ENCODE measurements at regions not wholly inside any gene's neighbourhood (a gene's known extent, or its start where the extent isn't known, plus 50 kb on each side); places are given as distances from the start of the nearest gene placed in this dataset.

GRCh38 chr9:91102269-91102668, 259.4 kb downstream of the AUH start:
- no peak for DNase-seq (ENCODE audit: low read depth in 6 of 9, low spot score in 9 of 9)
- no peak overlapping the region for H3K27ac ChIP-seq (ENCODE audit: low read depth in 1 of 2, low read length in 1 of 2)
- peaks cover 0 to 6% of the 10 kb centered on the region in 2 donors for H3K9me3 ChIP-seq (ENCODE audit: control insufficient read depth in 2 of 2, insufficient read depth in 1 of 2, low read length in 1 of 2)
- peaks cover 27 to 30% of the 10 kb centered on the region in 2 donors for H3K4me1 ChIP-seq (ENCODE audit: control insufficient read depth in 2 of 2, insufficient read depth in 2 of 2, low read length in 2 of 2)
- peaks cover 2 to 6% of the 10 kb centered on the region in 2 donors for H3K27me3 ChIP-seq (ENCODE audit: control insufficient read depth in 2 of 2, insufficient read depth in 1 of 2, low read length in 1 of 2)
- H3K36me3 ChIP-seq (ENCODE audit: control insufficient read depth in 2 of 2, insufficient read depth in 2 of 2, low read length in 1 of 2) = no peaks in the 10 kb centered on the region
- no peak overlapping the region for H3K4me3 ChIP-seq (ENCODE audit: low read length in 2 of 2)

GRCh38 chr9:91103931-91104330, 257.8 kb downstream of the AUH start:
- Histone ChIP-seq H3K36me3 (ENCODE audit: control insufficient read depth in 2 of 2, insufficient read depth in 2 of 2, low read length in 1 of 2) (no peaks in the 10 kb centered on the region), H3K4me3 (ENCODE audit: low read length in 2 of 2) (no peak overlapping the region), H3K27ac (ENCODE audit: low read depth in 1 of 2, low read length in 1 of 2) (no peak overlapping the region), H3K9me3 (ENCODE audit: control insufficient read depth in 2 of 2, insufficient read depth in 1 of 2, low read length in 1 of 2) (peaks cover 0 to 6% of the 10 kb centered on the region in 2 donors), H3K4me1 (ENCODE audit: control insufficient read depth in 2 of 2, insufficient read depth in 2 of 2, low read length in 2 of 2) (peaks cover 27 to 30% of the 10 kb centered on the region in 2 donors), H3K27me3 (ENCODE audit: control insufficient read depth in 2 of 2, insufficient read depth in 1 of 2, low read length in 1 of 2) (peaks cover 2 to 6% of the 10 kb centered on the region in 2 donors)
- no peak for DNase-seq (ENCODE audit: low read depth in 6 of 9, low spot score in 9 of 9)
- 97% methylated on average over 1 of the region's 1 CpG for WGBS

- 88% methylated on average over 9 of the region's 9 CpGs for WGBS
- DNase-seq (ENCODE audit: low read depth in 6 of 9, low spot score in 9 of 9) = no peak
- Histone ChIP-seq H3K9me3 (ENCODE audit: control insufficient read depth in 2 of 2, insufficient read depth in 1 of 2, low read length in 1 of 2) (peaks cover 0 to 3% of the 10 kb centered on the region in 2 donors), H3K4me1 (ENCODE audit: control insufficient read depth in 2 of 2, insufficient read depth in 2 of 2, low read length in 2 of 2) (peaks cover 9 to 10% of the 10 kb centered on the region in 2 donors), H3K4me3 (ENCODE audit: low read length in 2 of 2) (no peak overlapping the region), H3K27me3 (ENCODE audit: control insufficient read depth in 2 of 2, insufficient read depth in 1 of 2, low read length in 1 of 2) (peaks cover 0 to 2% of the 10 kb centered on the region in 2 donors), H3K36me3 (ENCODE audit: control insufficient read depth in 2 of 2, insufficient read depth in 2 of 2, low read length in 1 of 2) (no peaks in the 10 kb centered on the region), H3K27ac (ENCODE audit: low read depth in 1 of 2, low read length in 1 of 2) (no peak overlapping the region)
Measured at GRCh38 chr9:91106415-91107081, 255.2 kb downstream of the AUH start.

- Histone ChIP-seq H3K27me3 (ENCODE audit: control insufficient read depth in 2 of 2, insufficient read depth in 1 of 2, low read length in 1 of 2) (no peaks in the 10 kb centered on the region), H3K36me3 (ENCODE audit: control insufficient read depth in 2 of 2, insufficient read depth in 2 of 2, low read length in 1 of 2) (no peaks in the 10 kb centered on the region), H3K27ac (ENCODE audit: low read depth in 1 of 2, low read length in 1 of 2) (no peak overlapping the region), H3K4me3 (ENCODE audit: low read length in 2 of 2) (no peak overlapping the region), H3K9me3 (ENCODE audit: control insufficient read depth in 2 of 2, insufficient read depth in 1 of 2, low read length in 1 of 2) (no peaks in the 10 kb centered on the region), H3K4me1 (ENCODE audit: control insufficient read depth in 2 of 2, insufficient read depth in 2 of 2, low read length in 2 of 2) (peaks cover 4 to 12% of the 10 kb centered on the region in 2 donors)
- DNase-seq (ENCODE audit: low read depth in 6 of 9, low spot score in 9 of 9) = no peak
Measured at GRCh38 chr9:91111226-91111625, 250.5 kb downstream of the AUH start.

GRCh38 chr9:91111876-91112275, 249.8 kb downstream of the AUH start:
- Histone ChIP-seq H3K36me3 (ENCODE audit: control insufficient read depth in 2 of 2, insufficient read depth in 2 of 2, low read length in 1 of 2) (no peaks in the 10 kb centered on the region), H3K4me1 (ENCODE audit: control insufficient read depth in 2 of 2, insufficient read depth in 2 of 2, low read length in 2 of 2) (peaks cover 4 to 15% of the 10 kb centered on the region in 2 donors)

GRCh38 chr9:91113016-91113415, 248.7 kb downstream of the AUH start:
- Histone ChIP-seq H3K4me3 (ENCODE audit: low read length in 2 of 2) (no peak overlapping the region), H3K4me1 (ENCODE audit: control insufficient read depth in 2 of 2, insufficient read depth in 2 of 2, low read length in 2 of 2) (peaks cover 8 to 22% of the 10 kb centered on the region in 2 donors), H3K36me3 (ENCODE audit: control insufficient read depth in 2 of 2, insufficient read depth in 2 of 2, low read length in 1 of 2) (no peaks in the 10 kb centered on the region), H3K27me3 (ENCODE audit: control insufficient read depth in 2 of 2, insufficient read depth in 1 of 2, low read length in 1 of 2) (peaks cover 0 to 11% of the 10 kb centered on the region in 2 donors), H3K27ac (ENCODE audit: low read depth in 1 of 2, low read length in 1 of 2) (no peak overlapping the region), H3K9me3 (ENCODE audit: control insufficient read depth in 2 of 2, insufficient read depth in 1 of 2, low read length in 1 of 2) (peaks cover 0 to 6% of the 10 kb centered on the region in 2 donors)
- 6% methylated on average over 2 of the region's 2 CpGs for WGBS
- peak in 3 of 9 donors; percentile 25 to 54 (median 26) for DNase-seq (ENCODE audit: low read depth in 6 of 9, low spot score in 9 of 9)

More at GRCh38 chr9:91111876-91112275, 249.8 kb downstream of the AUH start:
- peaks cover 0 to 2% of the 10 kb centered on the region in 2 donors for H3K27me3 ChIP-seq (ENCODE audit: control insufficient read depth in 2 of 2, insufficient read depth in 1 of 2, low read length in 1 of 2)
- WGBS = 96% methylated on average over 6 of the region's 6 CpGs
- no peaks in the 10 kb centered on the region for H3K9me3 ChIP-seq (ENCODE audit: control insufficient read depth in 2 of 2, insufficient read depth in 1 of 2, low read length in 1 of 2)
- H3K27ac ChIP-seq (ENCODE audit: low read depth in 1 of 2, low read length in 1 of 2) = no peak overlapping the region
- H3K4me3 ChIP-seq (ENCODE audit: low read length in 2 of 2) = no peak overlapping the region
- no peak for DNase-seq (ENCODE audit: low read depth in 6 of 9, low spot score in 9 of 9)

- peaks cover 0 to 17% of the 10 kb centered on the region in 2 donors for H3K27me3 ChIP-seq (ENCODE audit: control insufficient read depth in 2 of 2, insufficient read depth in 1 of 2, low read length in 1 of 2)
- H3K4me1 ChIP-seq (ENCODE audit: control insufficient read depth in 2 of 2, insufficient read depth in 2 of 2, low read length in 2 of 2) = peaks cover 8 to 29% of the 10 kb centered on the region in 2 donors
- no peak overlapping the region for H3K27ac ChIP-seq (ENCODE audit: low read depth in 1 of 2, low read length in 1 of 2)
- 98% methylated on average over 1 of the region's 1 CpG for WGBS
- no peak overlapping the region for H3K4me3 ChIP-seq (ENCODE audit: low read length in 2 of 2)
- H3K36me3 ChIP-seq (ENCODE audit: control insufficient read depth in 2 of 2, insufficient read depth in 2 of 2, low read length in 1 of 2) = no peaks in the 10 kb centered on the region
- H3K9me3 ChIP-seq (ENCODE audit: control insufficient read depth in 2 of 2, insufficient read depth in 1 of 2, low read length in 1 of 2) = peaks cover 0 to 6% of the 10 kb centered on the region in 2 donors
- DNase-seq (ENCODE audit: low read depth in 6 of 9, low spot score in 9 of 9) = no peak
Measured at GRCh38 chr9:91114450-91114849, 247.3 kb downstream of the AUH start.

GRCh38 chr9:91116211-91116610, 245.5 kb downstream of the AUH start:
- H3K27ac ChIP-seq (ENCODE audit: low read depth in 1 of 2, low read length in 1 of 2) = no peak overlapping the region
- H3K36me3 ChIP-seq (ENCODE audit: control insufficient read depth in 2 of 2, insufficient read depth in 2 of 2, low read length in 1 of 2) = no peaks in the 10 kb centered on the region
- peaks cover 0 to 17% of the 10 kb centered on the region in 2 donors for H3K27me3 ChIP-seq (ENCODE audit: control insufficient read depth in 2 of 2, insufficient read depth in 1 of 2, low read length in 1 of 2)
- 60% methylated on average over 3 of the region's 3 CpGs for WGBS
- DNase-seq (ENCODE audit: low read depth in 6 of 9, low spot score in 9 of 9) = no peak
- no peak overlapping the region for H3K4me3 ChIP-seq (ENCODE audit: low read length in 2 of 2)
- H3K4me1 ChIP-seq (ENCODE audit: control insufficient read depth in 2 of 2, insufficient read depth in 2 of 2, low read length in 2 of 2) = peaks cover 8 to 29% of the 10 kb centered on the region in 2 donors
- peaks cover 0 to 6% of the 10 kb centered on the region in 2 donors for H3K9me3 ChIP-seq (ENCODE audit: control insufficient read depth in 2 of 2, insufficient read depth in 1 of 2, low read length in 1 of 2)

GRCh38 chr9:91116711-91117110, 245.0 kb downstream of the AUH start:
- over 99% methylated on average over 5 of the region's 5 CpGs for WGBS
- no peak overlapping the region for H3K4me3 ChIP-seq (ENCODE audit: low read length in 2 of 2)
- no peak for DNase-seq (ENCODE audit: low read depth in 6 of 9, low spot score in 9 of 9)
- H3K4me1 ChIP-seq (ENCODE audit: control insufficient read depth in 2 of 2, insufficient read depth in 2 of 2, low read length in 2 of 2) = peaks cover 8 to 29% of the 10 kb centered on the region in 2 donors
- H3K27ac ChIP-seq (ENCODE audit: low read depth in 1 of 2, low read length in 1 of 2) = no peak overlapping the region
- no peaks in the 10 kb centered on the region for H3K36me3 ChIP-seq (ENCODE audit: control insufficient read depth in 2 of 2, insufficient read depth in 2 of 2, low read length in 1 of 2)
- H3K9me3 ChIP-seq (ENCODE audit: control insufficient read depth in 2 of 2, insufficient read depth in 1 of 2, low read length in 1 of 2) = peaks cover 0 to 6% of the 10 kb centered on the region in 2 donors
- H3K27me3 ChIP-seq (ENCODE audit: control insufficient read depth in 2 of 2, insufficient read depth in 1 of 2, low read length in 1 of 2) = peaks cover 0 to 17% of the 10 kb centered on the region in 2 donors

All from thymus (tissue), 11 donors.